ENCODE measurements at regions not wholly inside any gene's neighbourhood (a gene's known extent, or its start where the extent isn't known, plus 50 kb on each side); places are given as distances from the start of the nearest gene placed in this dataset.

GRCh38 chr1:58881471-58881994 lies 97.7 kb upstream of the JUN start:
- TF ChIP-seq CTCF (IDR thresholded peaks at IDR 0.05) (no peak), POLR2AphosphoS5 (IDR thresholded peaks at IDR 0.05; ENCODE audit: insufficient read depth in 1 of 2, low read depth in 1 of 2) (peak in 1 of 2 donors; percentile 51)
